Neural progenitor cell (in vitro differentiated cells): ENCODE measurements at regions not wholly inside any gene's neighbourhood (a gene's known extent, or its start where the extent isn't known, plus 50 kb on each side); places are given as distances from the start of the nearest gene placed in this dataset.

Experiments used
- CTCF ChIP-seq: fragments of 200-600 bp; sonication (generic); IDR thresholded peaks from 2 replicates; pipeline ENCODE4 v1.5.1; 2017; ENCODE audit warnings: antibody characterized with exemption, mild to moderate bottlenecking
- EZH2 ChIP-seq: fragments of 200-600 bp; sonication (generic); IDR thresholded peaks from 2 replicates; pipeline ENCODE4 v1.6.1; 2017; ENCODE audit warnings: antibody characterized with exemption, mild to moderate bottlenecking, moderate library complexity
- EZH2phosphoT487 ChIP-seq: fragments of 200-600 bp; sonication (generic); IDR thresholded peaks from 2 replicates; pipeline ENCODE4 v1.6.1; 2017; ENCODE audit warnings: antibody characterized with exemption

DNA sequence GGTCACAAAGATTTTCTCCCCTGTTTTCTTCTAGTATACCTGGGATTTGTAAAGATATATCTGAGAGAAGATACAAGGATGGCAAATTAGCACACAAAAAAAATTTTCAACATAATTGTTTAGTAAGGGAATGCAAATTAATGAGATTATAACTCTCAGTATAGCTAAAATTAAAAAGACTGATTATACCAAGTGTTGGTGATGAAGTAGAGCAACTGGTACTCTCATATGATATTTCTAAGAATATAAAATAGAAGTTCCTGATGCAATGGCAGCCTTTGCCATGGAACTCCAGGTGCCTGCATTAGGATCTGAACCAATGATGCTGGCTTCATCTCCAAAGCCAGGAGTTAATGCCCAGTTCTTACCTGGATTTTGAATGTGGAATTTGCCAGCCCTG, 51.4 kb upstream of the KIAA1217 start:
- TF ChIP-seq CTCF (no peak), EZH2 (no peak), EZH2phosphoT487 (no peak)
